Caco-2 (cell line): ENCODE measurements at regions not wholly inside any gene's neighbourhood (a gene's known extent, or its start where the extent isn't known, plus 50 kb on each side); places are given as distances from the start of the nearest gene placed in this dataset.

Source experiments
- BruUV-seq: library from RNA; stranded (reverse); fragments of 400-500 nt; replicated peaks from 2 replicates; lab custom pipeline; 2021; lab: Mats Ljungman, UMichigan
- CTCF ChIA-PET: fragments of 300-600 bp; sonication (Branson Sonifier 250); formaldehyde crosslinking; loops from one replicate; lab custom pipeline; 2022; ENCODE audit warnings: antibody characterized with exemption; lab: Charles Lee
- POLR2A ChIA-PET: fragments of 300-600 bp; sonication (Branson Sonifier 250); formaldehyde crosslinking; loops from one replicate; lab custom pipeline; 2022; ENCODE audit warnings: antibody characterized with exemption; lab: Charles Lee
- DNase-seq, 2 experiments: peaks; one replicate each; pipeline versions ENCODE4 v3.0.0 to v3.0.0-alpha.2; 2020 to 2022
- H3K27me3 ChIP-seq: replicated peaks from 2 replicates; pipeline ENCODE4 v1.6.0; 2011; ENCODE audit warnings: low read length; ENCODE audit not compliant: control insufficient read depth, insufficient read depth
- H3K36me3 ChIP-seq: 2 replicates; pipeline ENCODE4 v1.5.1; 2011; ENCODE audit warnings: low read length; ENCODE audit not compliant: control insufficient read depth, insufficient read depth
- H3K4me1 ChIP-seq: fragments of 250-450 bp; sonication (Bioruptor Pico); 2 replicates; pipeline ENCODE4 v1.5.1; 2020; ENCODE audit warnings: mild to moderate bottlenecking
- H3K4me3 ChIP-seq: 2 replicates; pipeline ENCODE4 v1.5.1; 2011; ENCODE audit warnings: low read depth, mild to moderate bottlenecking, control low read depth, low read length
- H3K9me3 ChIP-seq: fragments of 250-450 bp; sonication (Bioruptor Pico); 2 replicates; pipeline ENCODE4 v1.5.1; 2020; ENCODE audit warnings: mild to moderate bottlenecking, moderate library complexity
- H3K27ac Mint-ChIP-seq: one replicate; pipeline ENCODE4 v1.8.0; 2022; ENCODE audit warnings: mixed read lengths; ENCODE audit not compliant: unreplicated experiment
- H3K27me3 Mint-ChIP-seq: one replicate; pipeline ENCODE4 v1.8.0; 2022; ENCODE audit warnings: mixed read lengths; ENCODE audit not compliant: insufficient read depth, unreplicated experiment
- H3K36me3 Mint-ChIP-seq: one replicate; pipeline ENCODE4 v1.8.0; 2022; ENCODE audit warnings: mild to moderate bottlenecking, mixed read lengths; ENCODE audit not compliant: insufficient read depth, unreplicated experiment
- H3K4me1 Mint-ChIP-seq: one replicate; pipeline ENCODE4 v1.8.0; 2022; ENCODE audit warnings: low read depth, mixed read lengths; ENCODE audit not compliant: unreplicated experiment
- H3K4me3 Mint-ChIP-seq: one replicate; pipeline ENCODE4 v1.8.0; 2022; ENCODE audit warnings: mild to moderate bottlenecking, moderate library complexity, mixed read lengths; ENCODE audit not compliant: unreplicated experiment
- H3K9me3 Mint-ChIP-seq: one replicate; pipeline ENCODE4 v1.8.0; 2022; ENCODE audit warnings: mixed read lengths; ENCODE audit not compliant: unreplicated experiment
- CTCF ChIP-seq, 2 experiments: fragments of 200-600 bp in 1 of 2; IDR thresholded peaks; 1 replicate in 1 of 2; 2 replicates in 1 of 2; pipeline versions ENCODE4 v1.5.1 to v1.8.0; 2011 to 2022; ENCODE audit warnings: antibody characterized with exemption in 1 of 2, control low read depth in 1 of 2, inconsistent platforms in 1 of 2, low read depth in 1 of 2, low read length in 1 of 2, mild to moderate bottlenecking in 1 of 2, moderate library complexity in 1 of 2; ENCODE audit not compliant: insufficient read depth in 1 of 2, severe bottlenecking in 1 of 2, unreplicated experiment in 1 of 2
- intact Hi-C: fragments of 100-400 bp; cut with micrococcal nuclease; formaldehyde crosslinking; loops from one replicate; pipeline ENCODE4 v1.10.0; 2022; ENCODE audit not compliant: unreplicated experiment

- Histone ChIP-seq H3K36me3 (no peaks in the 10 kb centered on the region), H3K27me3 (no peaks in the 10 kb centered on the region), H3K4me3 (no peak overlapping the region), H3K4me1 (no peaks in the 10 kb centered on the region), H3K9me3 (no peaks in the 10 kb centered on the region)
- ChIA-PET POLR2A (no interaction called here), CTCF (no interaction called here)
- H3K27ac Mint-ChIP-seq: no peak overlapping the region
- H3K9me3 Mint-ChIP-seq: no peaks in the 10 kb centered on the region
- no peak overlapping the region for H3K4me3 Mint-ChIP-seq
- H3K4me1 Mint-ChIP-seq: peaks cover 7% of the 10 kb centered on the region
- intact Hi-C loops: no loop called here
- no peak for DNase-seq
- TF ChIP-seq CTCF (IDR thresholded peaks at IDR 0.05; ENCODE audit: insufficient read depth in 1 of 2, low read depth in 1 of 2, low read length in 1 of 2, severe bottlenecking in 1 of 2, unreplicated experiment in 1 of 2): no peak
- BruUV-seq: no TSS peak
- peaks cover 18% of the 10 kb centered on the region for H3K27me3 Mint-ChIP-seq
- no peaks in the 10 kb centered on the region for H3K36me3 Mint-ChIP-seq
Measured at GRCh38 chr6:18752278-18753068, 365.3 kb downstream of the RNF144B start.

GRCh38 chr6:18753076-18753475, 365.9 kb downstream of the RNF144B start:
- Histone ChIP-seq H3K4me1 (no peaks in the 10 kb centered on the region), H3K9me3 (no peaks in the 10 kb centered on the region), H3K36me3 (no peaks in the 10 kb centered on the region), H3K27me3 (no peaks in the 10 kb centered on the region), H3K4me3 (no peak overlapping the region)
- ChIA-PET POLR2A (no interaction called here), CTCF (no interaction called here)
- Mint-ChIP-seq H3K27ac (no peak overlapping the region), H3K27me3 (peaks cover 21% of the 10 kb centered on the region), H3K36me3 (no peaks in the 10 kb centered on the region), H3K4me3 (no peak overlapping the region), H3K4me1 (peaks cover 7% of the 10 kb centered on the region), H3K9me3 (no peaks in the 10 kb centered on the region)
- intact Hi-C loops: no loop called here
- no peak for TF ChIP-seq CTCF (IDR thresholded peaks at IDR 0.05; ENCODE audit: insufficient read depth in 1 of 2, low read depth in 1 of 2, low read length in 1 of 2, severe bottlenecking in 1 of 2, unreplicated experiment in 1 of 2)
- BruUV-seq: no TSS peak
- DNase-seq: no peak

GRCh38 chr6:18763086-18763485, 375.9 kb downstream of the RNF144B start:
- no peaks in the 10 kb centered on the region for H3K4me1 Mint-ChIP-seq
- ChIA-PET POLR2A (no interaction called here), CTCF (no interaction called here)
- H3K27ac Mint-ChIP-seq: no peak overlapping the region
- Histone ChIP-seq H3K36me3 (no peaks in the 10 kb centered on the region), H3K9me3 (no peaks in the 10 kb centered on the region), H3K4me3 (no peak overlapping the region), H3K4me1 (no peaks in the 10 kb centered on the region), H3K27me3 (no peaks in the 10 kb centered on the region)
- H3K27me3 Mint-ChIP-seq: peaks cover 13% of the 10 kb centered on the region
- BruUV-seq: no TSS peak
- TF ChIP-seq CTCF (IDR thresholded peaks at IDR 0.05; ENCODE audit: insufficient read depth in 1 of 2, low read depth in 1 of 2, low read length in 1 of 2, severe bottlenecking in 1 of 2, unreplicated experiment in 1 of 2): no peak
- H3K4me3 Mint-ChIP-seq: no peak overlapping the region
- intact Hi-C loops: no loop called here
- DNase-seq: no peak
- H3K9me3 Mint-ChIP-seq: no peaks in the 10 kb centered on the region
- H3K36me3 Mint-ChIP-seq: no peaks in the 10 kb centered on the region
